D341Med (cell line): ENCODE measurements at regions not wholly inside any gene's neighbourhood (a gene's known extent, or its start where the extent isn't known, plus 50 kb on each side); places are given as distances from the start of the nearest gene placed in this dataset.
"Not testable (repeated sequence)": the region's sequence is repeated elsewhere in the genome, so short reads cannot be mapped to it uniquely, and the experiment has no call there.

Experiments
- DNase-seq: peaks from one replicate; pipeline ENCODE4 v3.0.0; 2012; ENCODE audit warnings: low spot score

GRCh38 chr6:74953708-74954107 lies 252.1 kb downstream of the COL12A1 start:
- no peak for DNase-seq

DNA sequence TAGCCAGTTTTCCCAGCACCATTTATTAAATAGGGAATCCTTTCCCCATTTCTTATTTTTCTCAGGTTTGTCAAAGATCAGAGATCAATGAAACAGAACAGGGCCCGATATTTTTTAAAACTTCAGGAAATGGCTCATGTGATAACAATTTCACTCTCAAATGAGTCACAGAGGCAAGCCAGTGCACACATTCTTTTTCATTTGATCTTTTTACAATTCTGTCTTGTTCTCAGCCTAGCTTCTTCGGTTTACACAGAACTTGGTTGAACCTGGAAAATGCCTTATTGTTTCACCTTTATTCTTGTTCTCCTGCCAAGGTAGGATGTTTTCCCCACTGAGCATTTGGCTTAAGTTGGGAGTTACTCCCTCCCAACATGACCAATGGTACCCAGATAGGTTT lies 258.9 kb downstream of the COL12A1 start:
- DNase-seq: no peak

DNA sequence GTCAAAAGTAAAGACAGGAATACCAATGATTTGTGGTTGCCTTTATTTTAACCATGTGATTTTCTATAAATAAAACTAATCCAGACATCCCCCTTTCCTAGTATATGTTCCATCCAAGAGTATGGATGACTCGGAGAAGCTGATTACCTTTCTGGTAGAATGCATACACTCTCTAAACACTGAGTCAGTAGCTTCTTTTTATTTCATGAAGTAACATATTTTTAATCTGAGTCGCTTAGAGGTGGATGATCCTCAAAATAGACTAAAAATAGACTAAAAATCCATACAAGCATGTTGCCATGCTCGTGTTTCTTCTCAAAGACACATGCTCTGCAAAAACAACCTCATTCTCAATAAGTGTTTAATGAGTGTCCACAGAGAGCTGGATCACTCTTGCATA lies 263.7 kb downstream of the COL12A1 start:
- DNase-seq: no peak

- no peak for DNase-seq
Measured at GRCh38 chr6:74941424-74941823, 264.4 kb downstream of the COL12A1 start.

GRCh38 chr6:74939721-74940620 lies 265.9 kb downstream of the COL12A1 start:
- no peak for DNase-seq

DNA sequence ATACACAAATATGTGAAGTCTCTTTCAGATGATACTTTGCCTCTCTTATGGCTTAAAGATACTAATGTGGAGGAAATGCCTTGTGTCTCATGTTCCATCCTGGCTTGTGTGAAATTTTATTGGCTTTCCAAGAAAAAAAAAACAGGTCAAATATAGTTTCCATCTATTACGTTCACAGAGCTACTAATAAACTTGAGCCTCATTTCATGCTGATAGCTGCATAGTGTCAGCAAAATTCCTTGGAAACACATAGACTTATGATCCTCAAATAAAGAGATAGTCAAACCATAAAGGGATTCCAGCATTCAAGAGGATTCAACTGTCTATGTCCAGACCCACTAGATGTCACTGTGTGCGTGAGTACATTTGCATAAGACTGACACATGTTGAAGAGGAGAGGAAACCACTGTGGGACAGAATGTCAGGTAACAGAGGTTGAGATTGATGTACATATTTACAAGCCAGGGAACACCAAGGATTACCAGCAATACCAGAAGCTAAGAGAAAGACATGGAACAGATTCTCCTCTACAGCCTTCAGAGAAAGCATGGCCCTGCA lies 266.6 kb downstream of the COL12A1 start:
- DNase-seq: no peak

DNA sequence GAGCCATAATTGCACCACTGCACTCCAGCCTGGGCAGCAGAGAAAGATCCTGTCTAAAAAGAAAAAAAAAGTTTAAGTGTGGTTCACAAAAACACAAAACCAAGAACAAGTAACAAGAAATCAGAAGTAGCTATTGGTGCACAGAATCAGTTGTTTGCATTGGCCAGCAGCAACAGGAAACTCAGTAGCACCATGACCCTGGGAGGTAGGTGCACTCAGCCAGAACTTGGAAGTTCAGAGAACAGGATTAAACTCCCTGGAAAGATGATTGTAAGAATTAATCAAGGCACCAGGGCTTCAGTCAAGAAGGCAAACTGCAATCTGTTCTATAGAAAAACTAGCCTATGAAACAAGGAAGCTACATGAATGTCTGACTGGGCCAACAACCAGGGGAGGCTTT lies 267.9 kb downstream of the COL12A1 start:
- DNase-seq: no peak

GRCh38 chr6:74936886-74937285 lies 269.0 kb downstream of the COL12A1 start:
- DNase-seq: no peak

GRCh38 chr6:74932232-74932888 lies 273.5 kb downstream of the COL12A1 start:
- DNase-seq: no peak

- no peak for DNase-seq
Measured at GRCh38 chr6:74931558-74931957, 274.3 kb downstream of the COL12A1 start.

GRCh38 chr6:74928203-74928602 lies 277.6 kb downstream of the COL12A1 start:
- no peak for DNase-seq

- DNase-seq: no peak
Measured at GRCh38 chr6:74927299-74927698, 278.6 kb downstream of the COL12A1 start.

GRCh38 chr6:74925683-74926082 lies 280.2 kb downstream of the COL12A1 start:
- DNase-seq: no peak

- no peak for DNase-seq
Measured at GRCh38 chr6:74914888-74915287, 291.0 kb downstream of the COL12A1 start.

DNA sequence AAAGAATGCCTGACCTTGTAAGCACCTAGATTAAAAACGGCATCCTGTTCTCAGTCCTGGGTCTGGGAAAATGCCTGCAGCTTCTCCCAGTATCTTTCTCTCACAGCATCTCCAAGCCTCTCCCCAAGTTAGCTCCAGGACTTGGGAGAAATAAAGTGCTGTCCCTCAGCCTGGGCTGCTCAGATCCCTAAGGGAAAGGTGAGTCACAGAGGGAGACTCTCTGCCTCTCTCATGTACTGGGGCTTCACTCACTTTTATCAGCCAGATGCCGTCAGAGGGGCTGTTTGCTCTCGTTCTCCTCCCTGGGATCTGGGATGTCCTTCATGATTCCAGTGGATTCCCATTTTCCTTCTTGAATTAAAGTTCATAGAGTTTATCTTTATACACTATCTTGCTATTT lies 293.6 kb downstream of the COL12A1 start:
- no peak for DNase-seq

GRCh38 chr6:74902846-74903245 lies 303.0 kb downstream of the COL12A1 start:
- DNase-seq: no peak

DNA sequence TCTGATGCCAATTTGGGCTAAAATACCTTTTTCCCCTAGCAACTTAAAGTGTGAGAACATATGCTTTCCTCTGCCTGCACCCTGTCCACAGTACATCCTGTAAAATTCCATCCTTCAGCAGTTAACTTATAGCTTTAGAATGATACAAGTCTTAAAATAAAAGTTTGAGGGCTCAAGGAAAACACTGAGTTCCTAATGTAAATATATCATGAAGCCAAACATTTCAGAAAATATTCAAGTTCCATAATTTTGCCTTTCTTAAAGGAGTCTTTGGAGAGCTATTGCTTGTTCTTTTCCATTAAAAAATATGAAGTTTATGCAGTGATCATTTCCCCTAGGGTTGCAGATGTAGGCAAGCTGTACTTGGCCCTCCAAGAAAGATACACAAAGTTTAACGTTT lies 303.8 kb downstream of the COL12A1 start:
- DNase-seq: no peak

GRCh38 chr6:74901576-74901975 lies 304.3 kb downstream of the COL12A1 start:
- no peak for DNase-seq

GRCh38 chr6:74899416-74899815 lies 306.4 kb downstream of the COL12A1 start:
- no peak for DNase-seq

DNA sequence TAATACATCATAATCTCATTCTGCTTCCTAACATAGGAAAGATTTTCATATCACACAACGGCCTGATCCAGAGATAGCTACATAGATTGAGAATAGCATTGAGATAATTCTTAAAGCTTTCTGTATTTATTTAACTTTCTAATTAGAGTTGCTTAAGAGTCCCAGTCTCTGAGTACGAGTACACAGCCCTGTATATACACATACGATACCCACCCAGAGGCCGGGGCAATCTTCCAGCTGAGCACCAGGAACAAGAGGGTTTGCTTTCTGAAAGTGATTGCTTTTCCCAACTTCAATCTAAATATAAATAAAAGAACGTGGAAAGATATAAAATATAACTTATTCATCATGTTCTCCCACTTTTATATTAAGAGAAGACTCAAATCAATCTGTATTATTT lies 313.8 kb downstream of the COL12A1 start:
- DNase-seq: no peak

GRCh38 chr6:74891349-74891831 lies 314.5 kb downstream of the COL12A1 start:
- DNase-seq: no peak

GRCh38 chr6:74889635-74890034 lies 316.2 kb downstream of the COL12A1 start:
- no peak for DNase-seq

DNA sequence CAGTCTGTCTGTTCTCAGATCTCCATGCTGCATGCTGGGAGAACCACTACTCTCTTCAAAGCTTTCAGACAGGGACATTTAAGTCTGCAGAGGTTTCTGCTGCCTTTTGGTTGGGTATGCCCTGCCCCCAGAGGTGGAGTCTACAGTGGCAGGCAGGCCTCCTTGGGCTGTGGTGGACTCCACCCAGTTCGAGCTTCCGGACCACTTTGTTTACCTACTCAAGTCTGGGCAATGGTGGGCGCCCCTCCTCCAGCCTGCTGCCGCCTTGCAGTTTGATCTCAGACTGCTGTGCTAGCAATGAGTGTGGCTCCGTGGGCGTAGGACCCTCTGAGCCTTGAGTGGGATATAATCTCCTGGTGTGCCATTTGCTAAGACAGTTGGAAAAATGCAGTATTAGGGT lies 317.1 kb downstream of the COL12A1 start:
- not testable (repeated sequence) for DNase-seq
